Stimulated activated CD4-positive, alpha-beta T cell treated with anti-CD3 and anti-CD28 coated beads, Interleukin-2, amount 100 ng/mL, for 24 hours (primary cell): ENCODE measurements at regions not wholly inside any gene's neighbourhood (a gene's known extent, or its start where the extent isn't known, plus 50 kb on each side); places are given as distances from the start of the nearest gene placed in this dataset.
"Not testable (repeated sequence)": the region's sequence is repeated elsewhere in the genome, so short reads cannot be mapped to it uniquely, and the experiment has no call there.

Source experiments
- DNase-seq, 2 donors: peaks; one replicate each; pipeline ENCODE4 v3.0.0-alpha.2; 2020

- DNase-seq: no peak
These were observed 650.0 kb upstream of the STXBP6 start for GRCh38 chr14:25699981-25700380.

DNA sequence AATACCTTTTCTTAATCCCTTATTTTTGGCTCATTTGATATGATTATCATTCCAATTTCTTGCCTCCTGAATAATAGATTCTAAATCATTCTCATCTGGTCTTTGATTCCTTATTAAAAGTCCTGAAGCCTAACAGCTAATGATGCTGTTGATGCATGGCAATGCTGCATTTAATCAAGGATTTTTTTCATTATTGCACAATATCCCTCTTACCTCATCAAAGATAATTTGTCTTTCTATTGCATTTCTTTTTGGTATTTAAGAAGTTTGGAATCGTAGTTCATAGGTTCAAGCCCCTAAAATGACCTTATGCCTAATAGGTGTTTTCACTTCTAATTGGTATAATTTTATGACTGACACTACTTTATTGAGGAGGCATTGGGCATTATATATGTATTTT lies 648.2 kb upstream of the STXBP6 start:
- no peak for DNase-seq

GRCh38 chr14:25696176-25696575 lies 646.2 kb upstream of the STXBP6 start:
- no peak for DNase-seq

GRCh38 chr14:25685004-25685403 lies 635.1 kb upstream of the STXBP6 start:
- no peak for DNase-seq

GRCh38 chr14:25680934-25681333 lies 631.0 kb upstream of the STXBP6 start:
- DNase-seq: no peak

DNA sequence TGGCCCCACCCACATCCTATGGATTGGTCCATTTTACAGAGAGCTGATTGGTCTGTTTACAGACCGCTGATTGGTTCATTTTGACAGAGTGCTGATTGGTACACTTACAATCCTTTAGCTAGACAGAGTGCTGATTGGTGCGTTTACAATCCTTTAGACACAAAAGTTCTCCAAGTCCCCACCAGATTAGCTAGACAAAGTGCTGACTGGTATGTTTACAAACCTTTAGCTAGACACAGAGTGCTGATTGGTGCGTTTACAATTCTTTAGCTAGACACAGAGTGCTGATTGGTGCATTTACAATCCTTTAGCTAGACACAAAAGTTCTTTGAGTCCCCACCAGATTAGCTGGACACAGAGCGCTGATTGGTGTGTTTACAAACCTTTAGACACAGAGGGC lies 630.6 kb upstream of the STXBP6 start:
- not testable (repeated sequence) for DNase-seq

- no peak for DNase-seq
These were observed 627.2 kb upstream of the STXBP6 start for GRCh38 chr14:25677111-25677510.

GRCh38 chr14:25667387-25667786 lies 617.4 kb upstream of the STXBP6 start:
- no peak for DNase-seq

GRCh38 chr14:25666877-25667276 lies 616.9 kb upstream of the STXBP6 start:
- no peak for DNase-seq

- DNase-seq: no peak
These were observed 609.0 kb upstream of the STXBP6 start for GRCh38 chr14:25658988-25659387.

DNA sequence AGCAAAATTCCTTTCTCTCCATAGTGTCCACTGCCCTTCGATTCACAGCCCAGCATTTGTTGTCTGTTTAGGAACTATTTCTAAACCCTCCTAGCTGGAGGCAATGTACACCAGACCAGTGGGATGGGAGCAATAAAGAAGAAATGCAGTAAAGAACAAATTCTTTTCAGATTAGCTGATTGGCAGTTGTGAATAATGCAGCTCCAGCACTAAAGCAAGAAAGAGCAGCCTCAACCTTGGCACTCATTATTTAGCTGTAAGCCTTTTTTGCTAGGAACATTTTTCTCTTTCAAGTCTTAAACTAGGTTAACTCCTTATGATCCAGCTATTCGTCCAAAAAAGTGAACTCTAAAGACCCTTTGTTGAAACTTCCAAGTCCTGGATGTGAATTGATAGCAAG lies 580.5 kb upstream of the STXBP6 start:
- no peak for DNase-seq

- no peak for DNase-seq
These were observed 579.0 kb upstream of the STXBP6 start for GRCh38 chr14:25628978-25629377.

DNA sequence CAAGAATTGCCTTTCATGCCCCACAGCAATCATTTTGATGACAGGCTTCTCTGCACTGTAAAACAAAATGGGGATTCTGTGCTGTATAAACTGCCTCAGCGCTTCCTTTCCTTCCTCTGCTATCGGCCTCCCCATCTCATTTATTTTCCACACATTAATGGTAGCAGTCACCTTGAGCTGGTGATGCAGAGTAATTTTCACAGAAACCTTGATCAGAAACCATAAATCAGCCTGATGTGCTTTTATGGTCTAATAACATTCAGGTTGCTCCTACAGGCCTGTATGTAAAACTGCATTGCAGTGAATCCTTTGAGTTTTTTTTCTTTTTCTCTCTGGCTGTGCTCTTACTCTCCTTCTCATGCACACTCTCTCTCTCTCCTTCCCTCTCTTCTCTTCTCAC lies 578.4 kb upstream of the STXBP6 start:
- no peak for DNase-seq

- DNase-seq: no peak
These were observed 577.0 kb upstream of the STXBP6 start for GRCh38 chr14:25626986-25627385.

- no peak for DNase-seq
These were observed 572.8 kb upstream of the STXBP6 start for GRCh38 chr14:25622763-25623162.

DNA sequence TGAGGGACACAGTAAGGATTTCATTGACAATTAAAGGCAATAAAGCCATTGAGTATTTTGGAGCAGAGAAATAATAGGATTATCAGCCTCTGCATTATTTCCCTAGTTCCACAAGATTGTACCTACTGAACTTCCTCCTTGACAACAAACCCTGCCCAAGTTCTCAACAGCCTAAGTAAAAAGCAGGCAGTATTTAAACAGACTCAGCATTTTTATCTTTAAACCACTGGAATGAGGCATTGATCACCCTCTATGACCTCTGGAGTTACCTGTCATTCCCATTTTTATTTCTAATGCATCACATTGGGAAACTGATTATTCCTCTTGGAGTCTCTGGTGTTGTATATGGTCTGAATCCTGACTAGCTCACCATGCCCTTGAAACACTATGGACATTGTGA lies 570.6 kb upstream of the STXBP6 start:
- DNase-seq: no peak

GRCh38 chr14:25615174-25615573 lies 565.2 kb upstream of the STXBP6 start:
- no peak for DNase-seq

- DNase-seq: no peak
These were observed 557.2 kb upstream of the STXBP6 start for GRCh38 chr14:25607192-25607591.

- DNase-seq: no peak
These were observed 552.2 kb upstream of the STXBP6 start for GRCh38 chr14:25602106-25602505.

DNA sequence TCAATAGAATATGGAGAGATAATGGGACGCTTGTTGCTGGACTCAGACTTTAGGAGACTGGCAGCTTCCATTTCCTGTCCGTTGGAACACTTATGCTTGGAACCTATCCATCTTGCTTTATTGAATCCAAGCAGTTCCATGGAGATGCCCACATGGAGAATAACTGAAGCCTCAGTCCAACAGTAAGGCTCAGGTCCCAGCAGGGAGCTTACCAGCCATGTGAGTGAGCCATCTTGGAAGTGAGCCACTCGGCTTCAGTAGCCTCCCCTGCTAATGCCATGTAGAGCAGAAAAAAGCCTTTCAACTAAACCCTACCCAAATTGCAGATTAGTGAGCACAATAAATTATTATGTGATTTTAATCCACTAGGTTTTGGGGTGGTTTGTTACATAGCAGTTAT lies 538.8 kb upstream of the STXBP6 start:
- no peak for DNase-seq

DNA sequence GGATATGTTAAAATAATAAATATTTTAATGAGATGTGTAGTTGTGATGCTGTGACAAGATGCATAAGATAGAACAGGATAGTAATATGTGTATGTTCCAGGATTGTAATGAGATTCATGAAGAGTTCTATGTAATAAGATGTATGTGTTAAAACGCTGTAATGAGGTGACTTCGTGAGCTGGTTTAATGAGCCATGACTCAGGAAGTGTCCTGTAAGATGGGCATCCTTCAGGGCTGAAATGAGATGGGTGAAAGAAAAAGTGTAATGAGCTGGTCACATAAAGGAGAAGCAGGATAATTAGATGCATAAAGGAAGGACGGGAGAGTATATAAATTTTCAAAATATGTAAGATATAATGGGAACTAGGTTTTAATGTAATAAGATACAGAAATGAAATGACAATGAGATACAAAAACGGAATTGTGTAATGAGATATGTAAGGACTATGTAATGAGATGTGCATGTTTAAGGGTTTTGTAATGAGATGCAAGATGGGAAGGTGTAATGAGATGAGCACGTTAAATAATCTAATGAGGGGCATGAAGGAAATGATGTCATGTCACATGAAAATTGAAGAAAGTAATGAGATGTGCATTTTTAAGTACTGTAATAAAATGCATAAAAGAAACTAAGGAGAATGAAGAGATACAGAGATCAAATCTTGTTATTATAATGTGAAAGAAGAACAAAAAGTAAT lies 524.8 kb upstream of the STXBP6 start:
- DNase-seq: no peak

- DNase-seq: no peak
These were observed 520.5 kb upstream of the STXBP6 start for GRCh38 chr14:25570483-25570882.

DNA sequence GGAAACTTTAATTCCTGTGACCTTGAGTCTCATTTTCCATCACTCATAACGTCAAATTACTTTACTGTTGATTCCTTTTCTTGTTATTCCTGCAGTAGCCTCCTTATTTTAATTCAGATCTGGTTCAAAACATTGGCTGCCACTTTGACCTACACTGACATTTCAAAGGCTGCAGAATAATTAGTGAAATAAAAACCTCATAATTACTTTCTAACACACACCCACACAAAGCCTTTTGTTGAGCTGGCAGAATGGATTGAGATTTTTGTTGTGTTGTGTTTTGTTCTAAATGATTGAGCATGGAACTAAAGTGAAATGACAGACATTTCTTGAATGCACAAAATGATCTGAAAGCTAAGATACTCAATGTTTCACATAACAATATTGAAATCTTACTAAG lies 507.5 kb upstream of the STXBP6 start:
- no peak for DNase-seq

DNA sequence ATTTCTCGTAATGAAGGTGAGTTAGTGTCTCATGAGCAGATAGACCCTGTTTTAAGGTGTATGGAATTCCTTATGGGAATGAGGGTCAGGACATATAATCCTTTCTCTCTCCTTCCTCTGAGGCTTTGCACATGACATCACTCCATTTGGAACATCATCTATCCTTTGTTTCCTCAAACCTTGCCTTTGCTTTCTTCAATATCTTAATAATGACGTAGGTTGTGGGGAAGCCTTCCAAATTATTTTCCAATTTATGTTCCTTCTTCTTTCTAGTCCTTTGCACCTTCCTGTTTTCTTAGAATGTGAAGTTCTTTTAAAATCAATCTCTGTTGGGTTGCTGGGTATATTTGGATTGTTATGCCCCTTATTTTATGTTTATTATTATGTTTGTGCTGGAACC lies 502.9 kb upstream of the STXBP6 start:
- no peak for DNase-seq

GRCh38 chr14:25551674-25552073 lies 501.7 kb upstream of the STXBP6 start:
- DNase-seq: no peak

GRCh38 chr14:25546826-25547225 lies 496.9 kb upstream of the STXBP6 start:
- no peak for DNase-seq
